ENCODE measurements at regions not wholly inside any gene's neighbourhood (a gene's known extent, or its start where the extent isn't known, plus 50 kb on each side); places are given as distances from the start of the nearest gene placed in this dataset.

DNA sequence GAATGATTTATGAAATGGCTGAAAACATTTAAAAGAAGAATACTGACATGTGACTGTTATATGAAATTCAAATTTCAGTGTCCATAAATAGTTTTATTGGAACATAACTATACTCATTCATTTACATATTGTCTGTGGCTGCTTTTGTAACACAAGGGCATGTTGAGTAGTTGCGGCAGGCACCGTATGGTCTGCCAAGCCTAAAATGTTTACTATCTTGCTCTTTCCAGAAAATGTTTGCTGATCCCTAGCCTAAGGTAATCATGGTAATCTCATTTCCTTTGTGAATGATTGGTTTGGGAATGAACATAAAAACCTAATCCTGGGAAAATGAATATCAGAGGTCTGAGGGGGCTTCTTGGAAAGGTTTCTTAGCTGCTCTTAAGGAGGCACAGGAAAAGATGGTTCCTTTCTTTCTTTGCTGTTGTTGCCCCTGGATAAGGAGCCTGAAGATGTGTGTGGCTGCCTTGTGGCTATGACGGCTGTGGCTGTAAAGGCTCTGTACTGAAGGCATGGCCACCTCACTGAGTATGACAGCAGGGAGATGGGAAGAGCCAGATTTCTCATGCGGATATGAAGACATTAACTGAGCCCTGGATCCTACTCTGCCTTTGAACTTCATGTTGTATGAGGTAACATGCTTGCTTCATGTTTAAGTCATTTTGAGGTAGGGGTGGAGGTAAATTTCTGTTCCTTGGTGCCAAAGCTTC lies 419.4 kb upstream of the CLINT1 start:
- DNase-seq, result no peak
- H3K9ac ChIP-seq (ENCODE audit: low read depth in 2 of 2, low read length in 2 of 2), result no peak overlapping the region
- H3K4me3 ChIP-seq, result no peak overlapping the region
- H3K4me1 ChIP-seq, result no peaks in the 10 kb centered on the region
- H3K27me3 ChIP-seq, result no peaks in the 10 kb centered on the region
- no peaks in the 10 kb centered on the region for H3K9me3 ChIP-seq
- no peak overlapping the region for H3K27ac ChIP-seq
- intact Hi-C loops (cut with DNase I), result no loop called here
- no peaks in the 10 kb centered on the region for H3K36me3 ChIP-seq
- TF ChIP-seq, protein P1, sequence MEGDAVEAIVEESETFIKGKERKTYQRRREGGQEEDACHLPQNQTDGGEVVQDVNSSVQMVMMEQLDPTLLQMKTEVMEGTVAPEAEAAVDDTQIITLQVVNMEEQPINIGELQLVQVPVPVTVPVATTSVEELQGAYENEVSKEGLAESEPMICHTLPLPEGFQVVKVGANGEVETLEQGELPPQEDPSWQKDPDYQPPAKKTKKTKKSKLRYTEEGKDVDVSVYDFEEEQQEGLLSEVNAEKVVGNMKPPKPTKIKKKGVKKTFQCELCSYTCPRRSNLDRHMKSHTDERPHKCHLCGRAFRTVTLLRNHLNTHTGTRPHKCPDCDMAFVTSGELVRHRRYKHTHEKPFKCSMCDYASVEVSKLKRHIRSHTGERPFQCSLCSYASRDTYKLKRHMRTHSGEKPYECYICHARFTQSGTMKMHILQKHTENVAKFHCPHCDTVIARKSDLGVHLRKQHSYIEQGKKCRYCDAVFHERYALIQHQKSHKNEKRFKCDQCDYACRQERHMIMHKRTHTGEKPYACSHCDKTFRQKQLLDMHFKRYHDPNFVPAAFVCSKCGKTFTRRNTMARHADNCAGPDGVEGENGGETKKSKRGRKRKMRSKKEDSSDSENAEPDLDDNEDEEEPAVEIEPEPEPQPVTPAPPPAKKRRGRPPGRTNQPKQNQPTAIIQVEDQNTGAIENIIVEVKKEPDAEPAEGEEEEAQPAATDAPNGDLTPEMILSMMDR (IDR thresholded peaks at IDR 0.05), result no peak

DNA sequence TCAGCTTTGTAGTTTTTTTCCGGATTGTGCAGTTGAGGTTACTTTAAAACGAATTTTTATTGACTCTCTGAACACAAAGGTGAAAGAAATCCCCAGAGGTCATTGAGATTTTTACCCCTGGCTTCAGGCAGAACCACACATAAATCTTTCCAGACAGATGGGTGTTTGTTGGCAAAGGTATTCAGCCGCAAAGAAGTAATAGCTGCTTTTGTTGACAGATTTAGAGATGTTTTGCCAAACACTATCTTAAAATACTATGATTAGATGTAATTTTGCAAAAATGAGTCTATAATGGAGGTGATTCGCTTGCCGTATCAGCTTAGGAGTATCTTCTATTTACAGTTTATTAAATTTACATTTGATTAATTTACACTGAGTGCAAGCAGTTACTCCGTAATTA lies 418.3 kb upstream of the CLINT1 start:
- TF ChIP-seq, protein P1 (IDR thresholded peaks at IDR 0.05), result no peak
- Histone ChIP-seq H3K36me3 (no peaks in the 10 kb centered on the region), H3K27ac (no peak overlapping the region), H3K9me3 (no peaks in the 10 kb centered on the region), H3K9ac (ENCODE audit: low read depth in 2 of 2, low read length in 2 of 2) (no peak overlapping the region), H3K4me3 (no peak overlapping the region), H3K4me1 (no peaks in the 10 kb centered on the region), H3K27me3 (no peaks in the 10 kb centered on the region)
- no peak for DNase-seq
- intact Hi-C loops (cut with DNase I), result no loop called here

DNA sequence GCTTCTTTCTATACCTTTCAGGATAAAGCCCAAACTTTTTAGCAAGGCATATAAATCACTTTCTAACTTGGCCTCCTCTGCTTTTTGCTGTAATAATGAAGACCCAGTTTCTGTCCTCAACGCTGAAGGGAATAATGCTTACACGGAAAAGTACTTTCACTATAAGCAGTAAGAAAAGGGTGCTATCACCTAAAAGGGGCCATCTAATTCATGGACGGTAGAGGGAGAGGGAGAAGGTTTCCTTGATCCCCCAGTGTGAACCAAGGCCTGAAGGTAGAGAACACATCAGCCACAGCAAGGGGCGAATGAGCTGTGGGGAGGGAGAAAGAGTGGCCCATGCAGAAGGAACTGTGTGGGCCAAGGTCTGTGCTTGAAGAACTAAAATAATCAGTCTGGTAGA lies 417.7 kb upstream of the CLINT1 start:
- Histone ChIP-seq H3K27me3 (no peaks in the 10 kb centered on the region), H3K36me3 (no peaks in the 10 kb centered on the region), H3K4me1 (no peaks in the 10 kb centered on the region), H3K9me3 (no peaks in the 10 kb centered on the region), H3K27ac (no peak overlapping the region), H3K4me3 (no peak overlapping the region), H3K9ac (ENCODE audit: low read depth in 2 of 2, low read length in 2 of 2) (no peak overlapping the region)
- intact Hi-C loops (cut with DNase I), result no loop called here
- TF ChIP-seq, protein P1 (IDR thresholded peaks at IDR 0.05), result no peak
- no peak for DNase-seq

DNA sequence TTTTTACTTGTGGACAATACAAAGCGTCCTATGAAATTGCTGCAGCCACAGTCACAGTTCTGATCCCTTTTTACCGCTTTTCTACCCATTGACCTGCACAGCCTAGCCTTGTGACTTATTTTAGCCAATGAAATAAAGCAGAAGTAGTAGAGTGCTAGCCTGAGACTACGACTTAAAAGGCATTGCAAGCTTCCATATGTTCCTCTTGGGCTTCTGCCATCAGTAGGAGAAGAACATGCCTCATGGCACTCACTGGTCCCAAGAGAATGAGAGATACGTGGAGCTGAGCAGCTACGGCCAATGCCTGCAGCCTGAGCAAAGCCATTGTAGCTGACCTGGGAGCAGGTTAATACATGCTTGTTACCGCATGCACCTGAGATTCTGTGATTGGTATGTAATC lies 416.6 kb upstream of the CLINT1 start:
- Histone ChIP-seq H3K4me3 (no peak overlapping the region), H3K27me3 (no peaks in the 10 kb centered on the region), H3K9ac (ENCODE audit: low read depth in 2 of 2, low read length in 2 of 2) (no peak overlapping the region), H3K9me3 (no peaks in the 10 kb centered on the region), H3K4me1 (no peaks in the 10 kb centered on the region), H3K27ac (no peak overlapping the region), H3K36me3 (no peaks in the 10 kb centered on the region)
- TF ChIP-seq, protein P1 (IDR thresholded peaks at IDR 0.05), result no peak
- intact Hi-C loops (cut with DNase I), result no loop called here
- DNase-seq, result no peak

DNA sequence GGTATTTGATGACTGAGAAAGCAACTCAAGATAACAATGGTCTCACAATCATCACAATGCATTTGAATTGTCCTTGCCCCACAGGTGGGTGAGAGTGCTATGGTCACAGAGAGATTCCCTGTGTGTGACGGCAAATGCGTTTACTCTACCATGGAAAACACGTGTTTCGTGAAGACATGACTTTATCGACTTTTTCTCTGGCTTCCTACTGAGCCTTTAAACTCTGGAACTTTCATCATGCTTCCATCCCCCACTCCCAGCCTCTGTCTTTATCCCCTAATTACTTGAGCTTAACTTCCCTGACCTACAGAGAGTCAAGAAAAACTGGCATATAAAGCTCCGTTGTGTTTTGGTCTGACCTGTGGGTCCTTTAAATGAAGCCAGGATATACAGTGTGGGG lies 414.1 kb upstream of the CLINT1 start:
- intact Hi-C loops (cut with DNase I), result no loop called here
- H3K9ac ChIP-seq (ENCODE audit: low read depth in 2 of 2, low read length in 2 of 2), result no peak overlapping the region
- H3K4me3 ChIP-seq, result no peak overlapping the region
- TF ChIP-seq, protein P1 (IDR thresholded peaks at IDR 0.05), result no peak
- no peaks in the 10 kb centered on the region for H3K36me3 ChIP-seq
- H3K4me1 ChIP-seq, result no peaks in the 10 kb centered on the region
- H3K9me3 ChIP-seq, result no peaks in the 10 kb centered on the region
- H3K27ac ChIP-seq, result no peak overlapping the region
- no peaks in the 10 kb centered on the region for H3K27me3 ChIP-seq
- DNase-seq, result no peak

All from colonic mucosa (tissue), 4 donors.